ENCODE measurements at regions not wholly inside any gene's neighbourhood (a gene's known extent, or its start where the extent isn't known, plus 50 kb on each side); places are given as distances from the start of the nearest gene placed in this dataset.

DNA sequence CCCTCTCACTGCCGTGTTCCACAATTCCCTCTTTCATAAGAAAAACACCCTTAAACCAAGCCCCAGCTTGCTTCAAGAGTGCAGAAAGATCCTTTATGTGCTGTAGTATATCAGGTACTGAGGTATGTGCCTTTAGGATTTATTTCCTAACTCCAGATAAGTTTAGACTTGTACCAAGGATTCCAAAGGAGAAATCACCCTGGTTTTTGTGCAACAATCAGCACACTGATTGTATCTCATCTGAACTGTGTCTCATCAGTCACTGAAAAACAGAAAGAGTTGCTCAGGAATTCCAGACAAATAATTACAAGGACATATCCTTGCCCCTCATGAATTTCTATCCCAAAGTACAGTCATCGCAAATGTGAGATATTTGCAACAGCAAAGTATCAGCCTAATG, 77.2 kb upstream of the PTPRZ1 start:
- Histone ChIP-seq H3K79me2 (ENCODE audit: low read length) (no peaks in the 10 kb centered on the region), H2AFZ (ENCODE audit: low read length) (no peak overlapping the region), H3K4me1 (ENCODE audit: low read length) (peaks cover 12% of the 10 kb centered on the region), H3K4me2 (ENCODE audit: low read depth, low read length) (no peak overlapping the region), H3F3A (ENCODE audit: insufficient read depth, low read length) (no peaks in the 10 kb centered on the region), H3K27me3 (replicated peaks; ENCODE audit: insufficient read depth, low read length) (no peaks in the 10 kb centered on the region), H3K27ac (ENCODE audit: low read length) (no peak overlapping the region), H3K4me3 (ENCODE audit: low read length) (no peak overlapping the region), H3K9me3 (replicated peaks; ENCODE audit: insufficient read depth, low read length) (no peaks in the 10 kb centered on the region), H3K9me2 (replicated peaks; ENCODE audit: insufficient read depth, low read length) (no peaks in the 10 kb centered on the region), H3K9ac (ENCODE audit: low read length) (no peak overlapping the region), H4K20me1 (ENCODE audit: insufficient read depth, low read length) (no peaks in the 10 kb centered on the region), H3K36me3 (replicated peaks; ENCODE audit: insufficient read depth, low read length) (no peaks in the 10 kb centered on the region)
- TF ChIP-seq, protein P1, sequence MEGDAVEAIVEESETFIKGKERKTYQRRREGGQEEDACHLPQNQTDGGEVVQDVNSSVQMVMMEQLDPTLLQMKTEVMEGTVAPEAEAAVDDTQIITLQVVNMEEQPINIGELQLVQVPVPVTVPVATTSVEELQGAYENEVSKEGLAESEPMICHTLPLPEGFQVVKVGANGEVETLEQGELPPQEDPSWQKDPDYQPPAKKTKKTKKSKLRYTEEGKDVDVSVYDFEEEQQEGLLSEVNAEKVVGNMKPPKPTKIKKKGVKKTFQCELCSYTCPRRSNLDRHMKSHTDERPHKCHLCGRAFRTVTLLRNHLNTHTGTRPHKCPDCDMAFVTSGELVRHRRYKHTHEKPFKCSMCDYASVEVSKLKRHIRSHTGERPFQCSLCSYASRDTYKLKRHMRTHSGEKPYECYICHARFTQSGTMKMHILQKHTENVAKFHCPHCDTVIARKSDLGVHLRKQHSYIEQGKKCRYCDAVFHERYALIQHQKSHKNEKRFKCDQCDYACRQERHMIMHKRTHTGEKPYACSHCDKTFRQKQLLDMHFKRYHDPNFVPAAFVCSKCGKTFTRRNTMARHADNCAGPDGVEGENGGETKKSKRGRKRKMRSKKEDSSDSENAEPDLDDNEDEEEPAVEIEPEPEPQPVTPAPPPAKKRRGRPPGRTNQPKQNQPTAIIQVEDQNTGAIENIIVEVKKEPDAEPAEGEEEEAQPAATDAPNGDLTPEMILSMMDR (IDR thresholded peaks at IDR 0.05; ENCODE audit: low read length), result no peak
- TF ChIP-seq EZH2phosphoT487 (IDR thresholded peaks at IDR 0.05; ENCODE audit: low read length) (no peak), EZH2 (optimal IDR thresholded peaks at IDR 0.05; ENCODE audit: low read depth, low read length) (no peak)
- DNase-seq, result no peak

DNA sequence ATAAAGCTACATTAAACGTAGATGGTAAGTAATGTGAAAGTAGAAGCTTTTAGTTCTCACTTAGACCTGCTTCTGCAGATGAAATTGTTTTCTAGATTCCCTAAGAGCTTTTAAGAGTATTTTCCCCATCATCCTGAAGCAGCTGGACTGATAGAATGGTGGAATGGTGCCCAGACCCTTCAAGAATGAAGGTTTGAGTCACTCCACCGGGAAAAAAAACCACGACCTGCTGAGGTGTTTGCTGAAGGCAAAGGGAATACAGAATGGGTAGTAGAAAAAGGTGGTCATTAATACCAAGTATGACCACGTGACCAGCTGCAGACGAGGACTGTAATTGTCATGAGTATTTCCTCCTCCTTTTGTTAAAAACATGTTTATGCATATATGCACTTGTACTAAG, 79.2 kb upstream of the PTPRZ1 start:
- Histone ChIP-seq H3K27ac (ENCODE audit: low read length) (no peak overlapping the region), H3K4me2 (ENCODE audit: low read depth, low read length) (no peak overlapping the region), H3K9me2 (replicated peaks; ENCODE audit: insufficient read depth, low read length) (no peaks in the 10 kb centered on the region), H3K4me1 (ENCODE audit: low read length) (peaks cover 2% of the 10 kb centered on the region; the same call in 1 of the 2 replicates), H3K79me2 (ENCODE audit: low read length) (no peaks in the 10 kb centered on the region), H3K4me3 (ENCODE audit: low read length) (no peak overlapping the region), H3F3A (ENCODE audit: insufficient read depth, low read length) (no peaks in the 10 kb centered on the region), H3K9me3 (replicated peaks; ENCODE audit: insufficient read depth, low read length) (no peaks in the 10 kb centered on the region), H2AFZ (ENCODE audit: low read length) (no peak overlapping the region), H3K9ac (ENCODE audit: low read length) (no peak overlapping the region), H4K20me1 (ENCODE audit: insufficient read depth, low read length) (no peaks in the 10 kb centered on the region), H3K36me3 (replicated peaks; ENCODE audit: insufficient read depth, low read length) (no peaks in the 10 kb centered on the region), H3K27me3 (replicated peaks; ENCODE audit: insufficient read depth, low read length) (no peaks in the 10 kb centered on the region)
- TF ChIP-seq EZH2phosphoT487 (IDR thresholded peaks at IDR 0.05; ENCODE audit: low read length), result no peak
- no peak for TF ChIP-seq EZH2 (optimal IDR thresholded peaks at IDR 0.05; ENCODE audit: low read depth, low read length)
- TF ChIP-seq, protein P1 (IDR thresholded peaks at IDR 0.05; ENCODE audit: low read length), result no peak
- DNase-seq, result no peak

DNA sequence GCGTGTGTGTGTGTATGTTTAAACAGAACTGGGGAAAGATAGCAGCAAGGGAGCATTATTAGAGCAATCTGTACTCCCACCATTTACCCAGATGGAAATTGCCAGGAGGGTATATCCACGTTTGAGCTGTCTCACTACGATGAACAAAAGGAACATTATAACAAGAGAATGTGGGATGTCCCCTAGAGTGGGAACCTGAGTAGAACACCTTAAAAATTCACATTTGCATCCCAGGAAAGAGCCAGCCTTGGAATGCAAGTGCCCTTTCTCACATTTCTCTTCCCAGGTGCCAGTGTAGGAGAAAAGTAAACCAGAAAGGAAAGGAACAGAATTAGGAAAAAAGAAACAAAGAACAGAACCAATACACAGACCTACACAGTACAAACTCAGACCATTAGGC, 95.3 kb upstream of the PTPRZ1 start:
- TF ChIP-seq, protein P1 (IDR thresholded peaks at IDR 0.05; ENCODE audit: low read length), result no peak
- no peak for TF ChIP-seq EZH2 (optimal IDR thresholded peaks at IDR 0.05; ENCODE audit: low read depth, low read length)
- TF ChIP-seq EZH2phosphoT487 (IDR thresholded peaks at IDR 0.05; ENCODE audit: low read length), result no peak
- no peaks in the 10 kb centered on the region for H3F3A ChIP-seq (ENCODE audit: insufficient read depth, low read length)
- DNase-seq, result no peak
- no peaks in the 10 kb centered on the region for H3K4me1 ChIP-seq (ENCODE audit: low read length)
- no peaks in the 10 kb centered on the region for H3K9me3 ChIP-seq (replicated peaks; ENCODE audit: insufficient read depth, low read length)
- H2AFZ ChIP-seq (ENCODE audit: low read length), result no peak overlapping the region
- no peaks in the 10 kb centered on the region for H3K27me3 ChIP-seq (replicated peaks; ENCODE audit: insufficient read depth, low read length)
- H4K20me1 ChIP-seq (ENCODE audit: insufficient read depth, low read length), result no peaks in the 10 kb centered on the region
- no peak overlapping the region for H3K27ac ChIP-seq (ENCODE audit: low read length)
- H3K9me2 ChIP-seq (replicated peaks; ENCODE audit: insufficient read depth, low read length), result no peaks in the 10 kb centered on the region
- H3K79me2 ChIP-seq (ENCODE audit: low read length), result no peaks in the 10 kb centered on the region
- H3K36me3 ChIP-seq (replicated peaks; ENCODE audit: insufficient read depth, low read length), result no peaks in the 10 kb centered on the region
- no peak overlapping the region for H3K9ac ChIP-seq (ENCODE audit: low read length)
- no peak overlapping the region for H3K4me3 ChIP-seq (ENCODE audit: low read length)
- H3K4me2 ChIP-seq (ENCODE audit: low read depth, low read length), result no peak overlapping the region

Data from MM.1S (cell line).